ENCODE measurements at regions not wholly inside any gene's neighbourhood (a gene's known extent, or its start where the extent isn't known, plus 50 kb on each side); places are given as distances from the start of the nearest gene placed in this dataset.
"Not testable (repeated sequence)": the region's sequence is repeated elsewhere in the genome, so short reads cannot be mapped to it uniquely, and the experiment has no call there.

- peak; percentile 98 for ATAC-seq
These were observed 233.2 kb downstream of the RPLP1 start for GRCh38 chr15:69685512-69686452.

GRCh38 chr15:69686626-69687025 lies 234.0 kb downstream of the RPLP1 start:
- ATAC-seq = no peak

GRCh38 chr15:69689133-69689532 lies 236.5 kb downstream of the RPLP1 start:
- ATAC-seq = no peak

- ATAC-seq = no peak
These were observed 238.8 kb downstream of the RPLP1 start for GRCh38 chr15:69691307-69692015.

GRCh38 chr15:69692342-69692741 lies 239.7 kb downstream of the RPLP1 start:
- ATAC-seq = no peak

GRCh38 chr15:69693059-69693458 lies 240.4 kb downstream of the RPLP1 start:
- no peak for ATAC-seq

GRCh38 chr15:69696946-69697345 lies 244.3 kb downstream of the RPLP1 start:
- no peak for ATAC-seq

- ATAC-seq = no peak
These were observed 245.3 kb downstream of the RPLP1 start for GRCh38 chr15:69697916-69698315.

- no peak for ATAC-seq
These were observed 246.5 kb downstream of the RPLP1 start for GRCh38 chr15:69699096-69699495.

- ATAC-seq = no peak
These were observed 247.8 kb downstream of the RPLP1 start for GRCh38 chr15:69700380-69700779.

GRCh38 chr15:69701198-69701597 lies 248.6 kb downstream of the RPLP1 start:
- ATAC-seq = no peak

- no peak for ATAC-seq
These were observed 251.0 kb downstream of the RPLP1 start for GRCh38 chr15:69703532-69704187.

- ATAC-seq = peak; percentile 63
These were observed 251.6 kb downstream of the RPLP1 start for GRCh38 chr15:69704229-69704628.

- no peak for ATAC-seq
These were observed 252.1 kb downstream of the RPLP1 start for GRCh38 chr15:69704700-69705099.

- no peak for ATAC-seq
These were observed 253.9 kb downstream of the RPLP1 start for GRCh38 chr15:69706353-69707097.

- ATAC-seq = not testable (repeated sequence)
These were observed 254.6 kb downstream of the RPLP1 start for GRCh38 chr15:69707241-69707640.

GRCh38 chr15:69708436-69709122 lies 256.0 kb downstream of the RPLP1 start:
- not testable (repeated sequence) for ATAC-seq

- no peak for ATAC-seq
These were observed 260.4 kb downstream of the RPLP1 start for GRCh38 chr15:69712991-69713390.

GRCh38 chr15:69713726-69714559 lies 261.3 kb downstream of the RPLP1 start:
- peak; percentile 58 for ATAC-seq

GRCh38 chr15:69715210-69715609 lies 262.6 kb downstream of the RPLP1 start:
- no peak for ATAC-seq

GRCh38 chr15:69718436-69718835 lies 265.8 kb downstream of the RPLP1 start:
- no peak for ATAC-seq
